NCI-H187 (cell line): ENCODE measurements at regions not wholly inside any gene's neighbourhood (a gene's known extent, or its start where the extent isn't known, plus 50 kb on each side); places are given as distances from the start of the nearest gene placed in this dataset.
"Not testable (repeated sequence)": the region's sequence is repeated elsewhere in the genome, so short reads cannot be mapped to it uniquely, and the experiment has no call there.

Experiments used
- DNase-seq, 2 experiments: peaks; one replicate each; lab custom pipeline; 2025; lab: John Stamatoyannopoulos, UW

GRCh38 chr7:65145710-65146109 lies 139.2 kb upstream of the ERV3-1 start:
- not testable (repeated sequence) for DNase-seq

GRCh38 chr7:65145008-65145407 lies 138.5 kb upstream of the ERV3-1 start:
- DNase-seq, result not testable (repeated sequence)

GRCh38 chr7:65144557-65144956 lies 138.1 kb upstream of the ERV3-1 start:
- DNase-seq, result not testable (repeated sequence)

- not testable (repeated sequence) for DNase-seq
Observed at GRCh38 chr7:65144119-65144518, 137.6 kb upstream of the ERV3-1 start.

GRCh38 chr7:65141894-65142293 lies 135.4 kb upstream of the ERV3-1 start:
- not testable (repeated sequence) for DNase-seq

- DNase-seq, result not testable (repeated sequence)
Observed at GRCh38 chr7:65141405-65141778, 134.9 kb upstream of the ERV3-1 start.

GRCh38 chr7:65140543-65141404 lies 134.3 kb upstream of the ERV3-1 start:
- not testable (repeated sequence) for DNase-seq

- not testable (repeated sequence) for DNase-seq
Observed at GRCh38 chr7:65136850-65137249, 130.4 kb upstream of the ERV3-1 start.

GRCh38 chr7:65133087-65133486 lies 126.6 kb upstream of the ERV3-1 start:
- not testable (repeated sequence) for DNase-seq

GRCh38 chr7:65132256-65132655 lies 125.8 kb upstream of the ERV3-1 start:
- not testable (repeated sequence) for DNase-seq

GRCh38 chr7:65127364-65127763 lies 120.9 kb upstream of the ERV3-1 start:
- not testable (repeated sequence) for DNase-seq

- not testable (repeated sequence) for DNase-seq
Observed at GRCh38 chr7:65124600-65124999, 118.1 kb upstream of the ERV3-1 start.

GRCh38 chr7:65105650-65106203 lies 99.2 kb upstream of the ERV3-1 start:
- not testable (repeated sequence) for DNase-seq

- not testable (repeated sequence) for DNase-seq
Observed at GRCh38 chr7:65100499-65100898, 94.0 kb upstream of the ERV3-1 start.

- not testable (repeated sequence) for DNase-seq
Observed at GRCh38 chr7:65081669-65082055, 75.2 kb upstream of the ERV3-1 start.

- DNase-seq, result peak; percentile 20 to 46
Observed at GRCh38 chr7:65080799-65081668, 74.5 kb upstream of the ERV3-1 start.

- DNase-seq, result not testable (repeated sequence)
Observed at GRCh38 chr7:65074959-65075358, 68.5 kb upstream of the ERV3-1 start.

- not testable (repeated sequence) for DNase-seq
Observed at GRCh38 chr7:65073160-65073559, 66.7 kb upstream of the ERV3-1 start.

- not testable (repeated sequence) for DNase-seq
Observed at GRCh38 chr7:65071854-65072431, 65.5 kb upstream of the ERV3-1 start.

GRCh38 chr7:65069476-65069875 lies 63.0 kb upstream of the ERV3-1 start:
- not testable (repeated sequence) for DNase-seq

GRCh38 chr7:65062566-65062965 lies 56.1 kb upstream of the ERV3-1 start:
- not testable (repeated sequence) for DNase-seq

- DNase-seq, result not testable (repeated sequence)
Observed at GRCh38 chr7:65059247-65059646, 52.8 kb upstream of the ERV3-1 start.
